Sigmoid colon (tissue), 4 donors: ENCODE measurements at regions not wholly inside any gene's neighbourhood (a gene's known extent, or its start where the extent isn't known, plus 50 kb on each side); places are given as distances from the start of the nearest gene placed in this dataset.

Source experiments
- CTCF ChIP-seq, 4 experiments: fragments of 450-650 bp in 3 of 4; fragments of 200-600 bp in 1 of 4; IDR thresholded peaks; one replicate each; pipeline ENCODE4 v1.5.1; 2016 to 2019; ENCODE audit warnings: antibody characterized with exemption in 4 of 4, mild to moderate bottlenecking in 3 of 4, moderate library complexity in 2 of 4
- EP300 ChIP-seq, 4 donors: sonication (generic); formaldehyde crosslinking; IDR thresholded peaks; one replicate each; pipeline ENCODE4 v1.6.1; 2017; ENCODE audit warnings: antibody characterized with exemption in 4 of 4
- POLR2A ChIP-seq, 2 donors: fragments of 450-650 bp; IDR thresholded peaks; one replicate each; pipeline ENCODE4 v1.6.1; 2016; ENCODE audit warnings: antibody characterized with exemption in 2 of 2, mild to moderate bottlenecking in 2 of 2, moderate library complexity in 2 of 2
- POLR2AphosphoS5 ChIP-seq, 4 donors: sonication (generic); formaldehyde crosslinking; IDR thresholded peaks; one replicate each; pipeline ENCODE4 v1.6.1; 2017; ENCODE audit warnings: antibody characterized with exemption in 4 of 4

GRCh38 chr7:28360739-28361138 is 51.6 kb upstream of the CREB5 start:
- TF ChIP-seq CTCF (IDR thresholded peaks at IDR 0.05) (no peak), POLR2AphosphoS5 (IDR thresholded peaks at IDR 0.05) (no peak), EP300 (IDR thresholded peaks at IDR 0.05) (no peak), POLR2A (IDR thresholded peaks at IDR 0.05) (no peak)
